ENCODE measurements at regions not wholly inside any gene's neighbourhood (a gene's known extent, or its start where the extent isn't known, plus 50 kb on each side); places are given as distances from the start of the nearest gene placed in this dataset.

GRCh38 chr20:48390981-48391380, 436.8 kb downstream of the PREX1 start:
- no peak for TF ChIP-seq CREB1 (IDR thresholded peaks at IDR 0.05; ENCODE audit: low read depth)
- no peak for TF ChIP-seq RAD21 (IDR thresholded peaks at IDR 0.05; ENCODE audit: low read depth)
- no peak for TF ChIP-seq TAF1 (IDR thresholded peaks at IDR 0.05; ENCODE audit: low read depth)
- TF ChIP-seq, protein P1, sequence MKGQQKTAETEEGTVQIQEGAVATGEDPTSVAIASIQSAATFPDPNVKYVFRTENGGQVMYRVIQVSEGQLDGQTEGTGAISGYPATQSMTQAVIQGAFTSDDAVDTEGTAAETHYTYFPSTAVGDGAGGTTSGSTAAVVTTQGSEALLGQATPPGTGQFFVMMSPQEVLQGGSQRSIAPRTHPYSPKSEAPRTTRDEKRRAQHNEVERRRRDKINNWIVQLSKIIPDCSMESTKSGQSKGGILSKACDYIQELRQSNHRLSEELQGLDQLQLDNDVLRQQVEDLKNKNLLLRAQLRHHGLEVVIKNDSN (IDR thresholded peaks at IDR 0.05), result no peak

- TF ChIP-seq CEBPB (IDR thresholded peaks at IDR 0.05) (no peak), YY1 (IDR thresholded peaks at IDR 0.05; ENCODE audit: low read depth) (no peak), TEAD4 (IDR thresholded peaks at IDR 0.05) (no peak), FOXM1 (IDR thresholded peaks at IDR 0.05; ENCODE audit: borderline replicate concordance, low read depth) (no peak), MAX (IDR thresholded peaks at IDR 0.05) (no peak), TAF1 (IDR thresholded peaks at IDR 0.05; ENCODE audit: low read depth) (no peak), NFIC (IDR thresholded peaks at IDR 0.05) (no peak), EGR1 (IDR thresholded peaks at IDR 0.05) (no peak), TCF12 (IDR thresholded peaks at IDR 0.05; ENCODE audit: low read depth) (no peak), EP300 (IDR thresholded peaks at IDR 0.05; ENCODE audit: borderline replicate concordance) (no peak), CREB1 (IDR thresholded peaks at IDR 0.05; ENCODE audit: low read depth) (no peak), RAD21 (IDR thresholded peaks at IDR 0.05; ENCODE audit: low read depth) (no peak), ZBTB7A (IDR thresholded peaks at IDR 0.05; ENCODE audit: low read depth) (no peak)
- TF ChIP-seq, protein P1 (IDR thresholded peaks at IDR 0.05), result no peak
- TF ChIP-seq, protein P2, sequence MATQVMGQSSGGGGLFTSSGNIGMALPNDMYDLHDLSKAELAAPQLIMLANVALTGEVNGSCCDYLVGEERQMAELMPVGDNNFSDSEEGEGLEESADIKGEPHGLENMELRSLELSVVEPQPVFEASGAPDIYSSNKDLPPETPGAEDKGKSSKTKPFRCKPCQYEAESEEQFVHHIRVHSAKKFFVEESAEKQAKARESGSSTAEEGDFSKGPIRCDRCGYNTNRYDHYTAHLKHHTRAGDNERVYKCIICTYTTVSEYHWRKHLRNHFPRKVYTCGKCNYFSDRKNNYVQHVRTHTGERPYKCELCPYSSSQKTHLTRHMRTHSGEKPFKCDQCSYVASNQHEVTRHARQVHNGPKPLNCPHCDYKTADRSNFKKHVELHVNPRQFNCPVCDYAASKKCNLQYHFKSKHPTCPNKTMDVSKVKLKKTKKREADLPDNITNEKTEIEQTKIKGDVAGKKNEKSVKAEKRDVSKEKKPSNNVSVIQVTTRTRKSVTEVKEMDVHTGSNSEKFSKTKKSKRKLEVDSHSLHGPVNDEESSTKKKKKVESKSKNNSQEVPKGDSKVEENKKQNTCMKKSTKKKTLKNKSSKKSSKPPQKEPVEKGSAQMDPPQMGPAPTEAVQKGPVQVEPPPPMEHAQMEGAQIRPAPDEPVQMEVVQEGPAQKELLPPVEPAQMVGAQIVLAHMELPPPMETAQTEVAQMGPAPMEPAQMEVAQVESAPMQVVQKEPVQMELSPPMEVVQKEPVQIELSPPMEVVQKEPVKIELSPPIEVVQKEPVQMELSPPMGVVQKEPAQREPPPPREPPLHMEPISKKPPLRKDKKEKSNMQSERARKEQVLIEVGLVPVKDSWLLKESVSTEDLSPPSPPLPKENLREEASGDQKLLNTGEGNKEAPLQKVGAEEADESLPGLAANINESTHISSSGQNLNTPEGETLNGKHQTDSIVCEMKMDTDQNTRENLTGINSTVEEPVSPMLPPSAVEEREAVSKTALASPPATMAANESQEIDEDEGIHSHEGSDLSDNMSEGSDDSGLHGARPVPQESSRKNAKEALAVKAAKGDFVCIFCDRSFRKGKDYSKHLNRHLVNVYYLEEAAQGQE (IDR thresholded peaks at IDR 0.05; ENCODE audit: low read depth), result no peak
Measured at GRCh38 chr20:48387675-48388074, 440.1 kb downstream of the PREX1 start.

GRCh38 chr20:48385527-48385926, 442.3 kb downstream of the PREX1 start:
- TF ChIP-seq RAD21 (IDR thresholded peaks at IDR 0.05; ENCODE audit: low read depth), result no peak
- TF ChIP-seq, protein P1 (IDR thresholded peaks at IDR 0.05), result no peak
- no peak for TF ChIP-seq CEBPB (IDR thresholded peaks at IDR 0.05)

- TF ChIP-seq RAD21 (IDR thresholded peaks at IDR 0.05; ENCODE audit: low read depth) (no peak), MAX (IDR thresholded peaks at IDR 0.05) (no peak), TAF1 (IDR thresholded peaks at IDR 0.05; ENCODE audit: low read depth) (no peak), EP300 (IDR thresholded peaks at IDR 0.05; ENCODE audit: borderline replicate concordance) (no peak), ZBTB7A (IDR thresholded peaks at IDR 0.05; ENCODE audit: low read depth) (no peak), CEBPB (IDR thresholded peaks at IDR 0.05) (no peak), NFIC (IDR thresholded peaks at IDR 0.05) (no peak), FOXM1 (IDR thresholded peaks at IDR 0.05; ENCODE audit: borderline replicate concordance, low read depth) (no peak), CREB1 (IDR thresholded peaks at IDR 0.05; ENCODE audit: low read depth) (no peak)
- TF ChIP-seq, protein P1 (IDR thresholded peaks at IDR 0.05), result no peak
- TF ChIP-seq, protein P2 (IDR thresholded peaks at IDR 0.05; ENCODE audit: low read depth), result no peak
Measured at GRCh38 chr20:48385114-48385513, 442.7 kb downstream of the PREX1 start.

GRCh38 chr20:48384147-48384818, 443.5 kb downstream of the PREX1 start:
- no peak for TF ChIP-seq EGR1 (IDR thresholded peaks at IDR 0.05)
- TF ChIP-seq FOXM1 (IDR thresholded peaks at IDR 0.05; ENCODE audit: borderline replicate concordance, low read depth), result no peak
- TF ChIP-seq, protein P1 (IDR thresholded peaks at IDR 0.05), result no peak
- no peak for TF ChIP-seq TAF1 (IDR thresholded peaks at IDR 0.05; ENCODE audit: low read depth)
- no peak for TF ChIP-seq NFIC (IDR thresholded peaks at IDR 0.05)
- TF ChIP-seq TEAD4 (IDR thresholded peaks at IDR 0.05), result no peak
- TF ChIP-seq, protein P2 (IDR thresholded peaks at IDR 0.05; ENCODE audit: low read depth), result no peak
- TF ChIP-seq MAX (IDR thresholded peaks at IDR 0.05), result no peak
- no peak for TF ChIP-seq ZBTB7A (IDR thresholded peaks at IDR 0.05; ENCODE audit: low read depth)
- no peak for TF ChIP-seq RAD21 (IDR thresholded peaks at IDR 0.05; ENCODE audit: low read depth)
- TF ChIP-seq EP300 (IDR thresholded peaks at IDR 0.05; ENCODE audit: borderline replicate concordance), result no peak
- TF ChIP-seq TCF12 (IDR thresholded peaks at IDR 0.05; ENCODE audit: low read depth), result no peak
- TF ChIP-seq CEBPB (IDR thresholded peaks at IDR 0.05), result no peak
- TF ChIP-seq YY1 (IDR thresholded peaks at IDR 0.05; ENCODE audit: low read depth), result no peak

Measured in Ishikawa (cell line).